Medulla oblongata (tissue), 1 donor: ENCODE measurements at regions not wholly inside any gene's neighbourhood (a gene's known extent, or its start where the extent isn't known, plus 50 kb on each side); places are given as distances from the start of the nearest gene placed in this dataset.

Source experiments
- DNase-seq: peaks from one replicate; pipeline ENCODE4 v3.0.0-alpha.2; 2015; ENCODE audit errors: extremely low spot score

GRCh38 chr1:9419369-9420041 is 119.8 kb upstream of the SLC25A33 start:
- DNase-seq, result no peak

DNA sequence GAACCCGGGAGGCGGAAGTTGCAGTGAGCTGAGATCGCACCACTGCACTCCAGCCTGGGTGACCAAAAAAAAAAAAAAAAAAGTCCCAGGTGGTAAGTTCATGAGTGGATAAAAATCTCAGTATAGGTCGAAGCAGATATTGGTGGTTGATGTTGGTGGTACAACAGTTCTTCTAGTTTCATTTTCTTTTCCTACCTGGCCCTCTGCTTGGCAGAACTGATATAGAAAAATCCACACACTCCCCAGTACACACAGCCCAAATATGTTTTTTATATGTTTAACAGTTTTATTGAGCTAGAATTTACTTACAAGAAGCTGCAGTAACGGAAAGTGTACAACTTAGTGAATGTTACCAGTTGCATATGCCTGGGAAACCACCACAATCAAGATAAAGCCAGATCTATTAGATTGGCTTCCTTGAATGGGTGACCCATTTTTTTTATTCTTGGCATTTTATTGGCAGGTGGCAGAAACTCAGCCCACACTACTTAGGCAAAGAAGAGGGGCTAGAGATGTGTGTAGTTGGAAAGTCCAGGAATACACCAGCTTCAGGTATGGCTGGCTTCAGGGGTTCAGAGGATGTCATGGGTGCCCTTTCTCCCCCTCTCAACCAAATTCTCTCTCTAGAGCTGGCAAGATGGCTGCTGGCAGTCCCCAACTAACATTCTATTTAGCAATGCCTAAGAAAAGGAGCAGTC is 118.3 kb upstream of the SLC25A33 start:
- no peak for DNase-seq

DNA sequence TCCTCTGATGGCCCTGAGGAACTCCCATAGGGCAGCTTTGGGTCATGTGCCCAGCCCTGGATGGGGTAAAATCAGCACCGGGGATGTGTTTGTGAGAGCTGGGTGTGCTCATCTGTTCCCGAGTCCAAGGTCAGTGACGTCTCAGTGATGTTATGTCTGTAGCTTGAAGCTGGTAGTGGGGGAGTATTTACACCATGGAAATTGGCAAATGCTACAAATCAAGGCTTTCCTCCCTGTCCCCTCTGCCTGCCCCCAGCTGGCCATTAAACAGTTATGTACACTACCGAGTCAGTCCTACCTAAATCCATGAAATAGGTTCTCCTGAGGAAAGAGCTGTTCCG is 117.8 kb upstream of the SLC25A33 start:
- DNase-seq, result no peak

GRCh38 chr1:9422321-9422720 is 116.9 kb upstream of the SLC25A33 start:
- no peak for DNase-seq

DNA sequence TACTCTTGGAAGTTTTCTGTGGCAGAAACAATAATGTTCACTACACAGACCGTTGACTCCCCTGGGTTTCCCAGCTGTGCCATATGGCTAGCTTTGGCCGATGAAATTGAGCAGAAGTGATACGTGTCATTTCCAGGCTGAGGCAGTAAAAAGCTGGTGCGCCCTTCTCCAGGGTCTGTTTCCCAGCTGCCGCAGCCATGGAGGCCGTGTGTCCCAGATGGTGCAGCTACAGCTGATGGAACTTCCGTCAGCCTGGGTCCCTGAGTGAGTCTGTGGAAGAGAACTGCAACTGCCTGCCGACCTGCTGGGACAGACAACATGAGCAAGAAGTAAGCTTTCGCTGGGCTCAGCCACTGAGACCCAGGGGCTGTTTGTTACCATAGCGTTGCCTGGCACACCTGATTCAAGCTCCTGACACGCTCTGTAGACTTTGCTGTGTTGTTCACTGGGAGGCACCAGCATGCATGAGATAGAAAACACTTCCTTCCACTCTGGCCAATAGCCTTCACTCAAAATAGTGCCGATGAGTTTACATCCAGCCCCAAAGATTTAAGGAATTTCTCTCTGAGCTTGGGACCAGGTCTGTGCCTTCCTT is 116.3 kb upstream of the SLC25A33 start:
- DNase-seq, result no peak

GRCh38 chr1:9424261-9424660 is 115.0 kb upstream of the SLC25A33 start:
- DNase-seq, result no peak

DNA sequence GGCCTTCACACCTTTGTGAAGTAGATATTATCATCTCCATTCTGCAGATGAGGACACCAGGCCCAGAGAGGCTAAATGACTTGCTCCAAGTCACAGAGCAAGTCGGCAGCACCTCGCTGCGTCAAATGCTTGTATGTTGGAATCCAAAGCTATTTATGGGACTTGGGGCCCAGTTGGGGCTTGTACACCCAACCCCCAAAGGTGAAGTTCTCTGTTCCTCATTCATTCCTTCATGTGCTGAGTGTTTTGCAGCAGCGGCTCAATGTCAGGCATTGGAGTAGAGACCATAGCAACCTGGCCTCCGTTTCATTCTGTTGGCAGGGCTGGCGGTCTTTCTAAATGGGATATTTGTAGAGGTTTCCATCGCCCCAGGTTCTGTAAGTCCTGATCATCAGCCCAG is 113.4 kb upstream of the SLC25A33 start:
- no peak for DNase-seq

GRCh38 chr1:9426291-9426711 is 113.0 kb upstream of the SLC25A33 start:
- peak; percentile 70 for DNase-seq

DNA sequence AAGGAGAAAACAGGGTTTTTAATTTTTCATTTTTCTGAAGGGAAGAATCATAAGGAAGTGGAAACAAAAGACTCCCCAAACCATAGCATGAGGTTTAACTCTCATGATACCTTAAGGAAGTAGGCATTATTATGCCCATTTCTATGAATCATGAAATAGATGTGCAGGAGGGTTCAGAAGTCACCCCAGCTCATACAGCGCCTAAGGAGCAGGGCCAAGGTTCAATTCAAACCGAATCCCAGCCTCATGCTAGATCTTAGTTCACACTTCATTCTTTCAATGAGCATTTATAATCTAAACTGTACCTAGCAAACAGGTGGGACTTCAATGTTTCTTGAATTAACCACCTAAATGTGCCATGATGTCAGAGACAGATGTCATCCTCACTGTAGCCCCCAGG is 111.9 kb upstream of the SLC25A33 start:
- DNase-seq, result no peak

DNA sequence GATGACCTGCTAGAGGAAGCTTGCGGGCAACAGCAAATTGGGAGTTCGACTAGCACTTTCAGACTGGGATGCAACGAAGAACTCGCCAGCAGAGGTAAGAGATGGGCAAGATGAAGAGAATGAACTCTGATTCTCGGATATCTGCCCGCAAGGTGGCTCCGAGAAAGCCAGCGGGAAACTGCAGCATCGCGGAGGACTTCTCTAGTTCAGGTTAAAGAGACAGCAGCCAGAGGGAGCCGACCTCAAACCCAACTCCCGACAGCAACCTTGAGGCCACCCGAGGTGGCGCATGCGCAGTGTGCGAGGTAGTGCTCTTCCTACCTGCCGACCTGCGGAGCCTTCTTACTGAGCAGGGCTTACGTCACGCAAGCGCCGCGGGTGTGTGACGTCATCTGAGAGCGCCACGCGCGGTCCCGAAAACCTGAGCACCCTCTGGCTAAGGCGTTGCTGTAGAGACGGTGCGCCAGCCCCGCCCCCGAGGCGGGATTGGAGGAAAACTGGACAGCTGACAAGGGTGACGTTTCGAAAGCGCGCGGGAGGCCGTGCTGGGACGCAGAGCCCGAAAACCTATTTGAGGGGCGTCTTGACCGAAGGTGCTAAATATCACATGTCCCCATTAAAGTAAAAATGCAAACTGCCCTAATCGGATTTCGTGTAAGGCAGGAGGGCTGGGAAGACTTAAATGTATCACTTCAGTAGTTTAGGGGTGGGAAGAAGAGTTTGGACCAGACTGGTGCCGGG is 110.5 kb upstream of the SLC25A33 start:
- DNase-seq, result peak; percentile 99

GRCh38 chr1:9429342-9429711 is 109.9 kb upstream of the SLC25A33 start:
- no peak for DNase-seq

DNA sequence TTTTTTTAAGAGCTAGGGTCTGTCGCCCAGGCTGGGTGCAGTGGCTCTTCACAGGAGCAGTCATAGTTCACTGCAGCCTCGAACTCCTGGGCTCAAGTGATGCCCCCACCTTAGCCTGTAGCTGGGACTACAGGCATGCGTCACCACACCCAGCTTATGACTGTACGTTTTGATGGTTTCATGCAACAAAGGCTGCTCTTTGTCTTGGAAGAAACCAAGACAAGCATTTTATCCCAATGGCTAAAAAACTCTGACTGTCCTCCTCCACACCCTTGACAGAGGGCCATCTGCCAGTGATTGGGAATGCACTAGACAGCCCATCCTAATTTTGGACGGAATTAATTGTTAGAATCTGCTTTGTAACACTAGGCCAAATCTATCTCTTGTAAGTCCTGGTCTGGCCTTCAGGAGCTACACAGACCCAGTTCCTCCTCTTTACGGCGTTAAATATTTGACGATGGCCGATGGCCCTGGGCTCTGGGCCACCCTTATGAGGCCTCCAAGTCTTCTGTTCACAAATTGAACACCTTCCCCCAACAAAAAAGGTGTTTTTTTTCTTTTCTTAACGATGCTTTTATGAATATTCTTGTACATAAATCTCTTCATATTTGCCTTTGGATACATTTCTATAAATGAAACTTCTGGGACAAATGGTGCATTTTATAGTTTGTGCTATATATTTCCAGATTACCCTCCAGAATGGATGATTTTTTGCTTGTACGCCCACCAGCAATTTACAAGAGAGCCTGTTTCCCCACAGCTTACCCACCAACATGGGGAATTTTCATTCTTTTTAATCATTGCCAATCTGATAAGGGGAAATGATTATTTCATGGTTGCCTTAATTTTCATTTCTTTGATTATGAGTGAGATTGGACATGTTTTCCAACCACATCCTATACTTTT is 104.8 kb upstream of the SLC25A33 start:
- DNase-seq, result no peak

GRCh38 chr1:9435153-9435636 is 104.1 kb upstream of the SLC25A33 start:
- no peak for DNase-seq

GRCh38 chr1:9435854-9436640 is 103.2 kb upstream of the SLC25A33 start:
- DNase-seq, result no peak

- DNase-seq, result peak; percentile 81
Observed at GRCh38 chr1:9437961-9438430, 101.3 kb upstream of the SLC25A33 start.

DNA sequence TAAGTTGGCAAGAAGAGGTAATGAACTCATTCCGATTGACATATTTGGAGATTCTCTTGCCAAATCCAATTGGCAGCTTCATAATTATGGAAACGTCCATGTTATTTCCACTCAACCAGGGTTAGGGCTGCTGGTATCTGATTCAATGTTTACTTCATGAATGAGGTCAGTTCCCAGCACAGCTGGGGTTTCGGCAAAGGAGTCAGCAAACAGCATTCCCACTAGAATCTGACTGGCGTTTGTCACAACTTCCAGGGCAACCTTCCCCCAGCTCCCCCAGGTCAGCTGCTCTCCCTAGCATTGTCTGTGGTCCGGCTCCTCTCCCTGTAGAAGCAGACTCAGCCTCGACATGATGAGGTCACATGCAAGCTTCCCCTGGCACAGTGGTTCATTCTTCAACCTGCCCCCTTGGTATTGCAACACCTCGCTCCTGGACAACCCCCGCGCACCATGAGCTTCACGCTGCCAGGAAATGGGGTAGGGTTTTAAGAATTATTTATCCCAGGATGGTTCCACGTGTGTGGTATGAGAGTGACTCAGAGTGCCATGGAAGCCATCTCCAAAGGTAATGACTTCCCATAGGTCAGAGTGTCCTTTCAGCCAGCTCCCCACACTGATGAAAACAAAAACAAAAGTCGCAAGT is 100.7 kb upstream of the SLC25A33 start:
- DNase-seq, result peak; percentile 75

DNA sequence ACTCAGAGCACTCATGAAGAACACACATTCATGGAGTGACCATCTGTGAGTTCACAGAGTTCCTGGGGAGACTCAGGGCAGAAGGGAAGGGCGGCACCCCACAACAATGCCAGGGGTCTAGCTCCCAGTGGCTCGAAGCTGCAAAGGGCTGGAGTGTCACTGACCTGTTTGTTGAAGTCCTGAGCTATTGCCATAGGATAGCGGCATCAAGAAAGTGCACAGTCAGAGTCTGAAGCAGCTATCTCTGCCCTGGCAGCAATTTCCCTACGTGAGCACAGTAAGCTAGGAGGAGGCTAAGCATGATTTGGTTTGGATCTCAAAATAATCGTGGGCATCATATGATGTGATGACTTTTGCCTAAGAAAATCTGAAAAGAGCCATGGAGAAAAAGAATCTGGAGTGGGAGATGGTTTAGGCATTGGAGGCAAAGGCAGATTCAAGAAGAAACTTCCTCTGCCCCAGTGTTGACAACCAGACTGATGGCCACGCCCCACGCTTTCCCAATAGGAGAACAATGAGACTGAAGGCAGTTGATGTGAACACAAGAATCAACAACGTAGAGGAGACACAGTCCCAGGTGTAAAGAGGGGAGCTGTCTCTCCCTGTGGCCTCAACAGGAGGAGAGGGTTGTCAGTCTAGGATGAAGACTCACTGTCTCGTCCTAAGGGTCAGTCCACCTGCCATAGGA is 100.0 kb upstream of the SLC25A33 start:
- peak; percentile 19 for DNase-seq

DNA sequence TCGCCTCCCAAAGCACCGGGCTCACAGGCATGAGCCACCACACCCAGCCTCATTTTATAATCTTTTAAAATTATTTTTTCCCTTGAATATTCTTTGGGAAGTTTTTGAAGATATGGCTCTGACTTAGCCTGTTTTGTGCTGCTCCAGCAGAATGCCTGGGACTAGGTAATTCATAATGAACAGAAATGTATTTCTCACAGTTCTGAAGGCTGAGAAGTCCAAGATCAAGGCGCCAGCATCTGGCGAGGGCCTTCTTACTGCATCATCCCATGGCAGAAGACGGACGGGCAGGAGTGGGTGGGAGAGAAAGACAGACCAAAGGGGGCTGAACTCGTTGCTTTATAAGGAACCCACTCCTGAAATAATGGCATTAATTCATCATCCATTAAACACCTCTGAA is 99.0 kb upstream of the SLC25A33 start:
- DNase-seq, result no peak

GRCh38 chr1:9440763-9441194 is 98.5 kb upstream of the SLC25A33 start:
- DNase-seq, result no peak
